CD4-positive, alpha-beta T cell (primary cell): ENCODE measurements at regions not wholly inside any gene's neighbourhood (a gene's known extent, or its start where the extent isn't known, plus 50 kb on each side); places are given as distances from the start of the nearest gene placed in this dataset.

Experiments
- ATAC-seq: fragments of 200-7000 bp; cut with Tn5 transposase; one replicate; pipeline ENCODE4 v1.10.0; 2022; ENCODE audit warnings: mild to moderate bottlenecking; ENCODE audit not compliant: poor library complexity
- CTCF ChIA-PET: fragments of 350-600 bp; sonication (Branson Sonifier 250); formaldehyde crosslinking; loops from one replicate; lab custom pipeline; 2021; ENCODE audit warnings: antibody characterized with exemption, inconsistent platforms; lab: Charles Lee
- POLR2A ChIA-PET: fragments of 350-600 bp; sonication (Branson Sonifier 250); formaldehyde crosslinking; loops from one replicate; lab custom pipeline; 2021; ENCODE audit warnings: antibody characterized with exemption, inconsistent platforms; lab: Charles Lee
- DNase-seq, 14 experiments: peaks; one replicate each; pipeline ENCODE4 v3.0.0-alpha.2; 2013 to 2020; ENCODE audit warnings: mixed read lengths in 2 of 14
- H3K27ac ChIP-seq, 2 donors: one replicate each; pipeline versions ENCODE4 v1.5.1 to v1.7.0; 2013; ENCODE audit warnings: low read length in 2 of 2, low read depth in 1 of 2, mild to moderate bottlenecking in 1 of 2
- H3K27me3 ChIP-seq, 2 experiments: 1 replicate in 1 of 2; 2 replicates in 1 of 2; pipeline versions ENCODE4 v1.6.1 to v1.7.0; 2013; ENCODE audit warnings: low read length in 2 of 2, control low read depth in 1 of 2, mild to moderate bottlenecking in 1 of 2, moderate library complexity in 1 of 2; ENCODE audit not compliant: insufficient read depth in 2 of 2, control insufficient read depth in 1 of 2
- H3K36me3 ChIP-seq: one replicate; pipeline ENCODE4 v1.6.1; 2013; ENCODE audit warnings: low read length, control low read depth; ENCODE audit not compliant: insufficient read depth
- H3K4me1 ChIP-seq: one replicate; pipeline ENCODE4 v1.6.1; 2013; ENCODE audit warnings: low read length, control low read depth; ENCODE audit not compliant: insufficient read depth
- H3K4me3 ChIP-seq: one replicate; pipeline ENCODE4 v1.5.1; 2013; ENCODE audit warnings: mild to moderate bottlenecking, low read length, moderate library complexity
- H3K9me3 ChIP-seq, 2 experiments: 1 replicate in 1 of 2; 2 replicates in 1 of 2; pipeline versions ENCODE4 v1.6.1 to v1.7.0; 2013; ENCODE audit warnings: low read length in 2 of 2, mild to moderate bottlenecking in 2 of 2, control low read depth in 1 of 2, moderate library complexity in 1 of 2; ENCODE audit not compliant: control insufficient read depth in 1 of 2, insufficient read depth in 1 of 2
- H3K27ac Mint-ChIP-seq: one replicate; pipeline ENCODE4 v1.8.0; 2020; ENCODE audit warnings: mixed read lengths
- H3K27me3 Mint-ChIP-seq: one replicate; pipeline ENCODE4 v1.8.0; 2021; ENCODE audit warnings: mixed read lengths
- H3K36me3 Mint-ChIP-seq: one replicate; pipeline ENCODE4 v1.8.0; 2021; ENCODE audit warnings: low read depth, mixed read lengths
- H3K4me1 Mint-ChIP-seq: one replicate; pipeline ENCODE4 v1.8.0; 2021; ENCODE audit warnings: low read depth, mixed read lengths
- H3K4me3 Mint-ChIP-seq: one replicate; pipeline ENCODE4 v1.8.0; 2020; ENCODE audit warnings: mild to moderate bottlenecking, mixed read lengths
- H3K9me3 Mint-ChIP-seq: one replicate; pipeline ENCODE4 v1.8.0; 2020; ENCODE audit warnings: mixed read lengths
- CTCF ChIP-seq: fragments of 200-600 bp; IDR thresholded peaks from one replicate; pipeline ENCODE4 v1.8.0; 2022; ENCODE audit warnings: antibody characterized with exemption, mild to moderate bottlenecking
- intact Hi-C, 2 experiments: fragments of 100-400 bp; cut with DNase I in 1 of 2; cut with micrococcal nuclease in 1 of 2; formaldehyde crosslinking; loops; one replicate each; pipeline versions ENCODE4 v1.15.1 to v1.9.0; 2023 to 2025; cut with DNase I, micrococcal nuclease

- Mint-ChIP-seq H3K9me3 (no peaks in the 10 kb centered on the region), H3K36me3 (no peaks in the 10 kb centered on the region), H3K27ac (no peak overlapping the region), H3K4me3 (no peak overlapping the region), H3K4me1 (no peaks in the 10 kb centered on the region), H3K27me3 (peaks cover 22% of the 10 kb centered on the region)
- Histone ChIP-seq H3K9me3 (peaks cover 6 to 14% of the 10 kb centered on the region in 2 experiments), H3K4me3 (no peak overlapping the region), H3K27ac (no peak overlapping the region), H3K36me3 (no peaks in the 10 kb centered on the region), H3K4me1 (no peaks in the 10 kb centered on the region), H3K27me3 (peaks cover 0 to 11% of the 10 kb centered on the region in 2 experiments)
- ATAC-seq (no peak), DNase-seq (no peak)
- no peak for TF ChIP-seq CTCF
- ChIA-PET CTCF (no interaction called here), POLR2A (no interaction called here)
- intact Hi-C loops, result no loop called here
Measured at GRCh38 chr5:173509060-173509459, 107.4 kb downstream of the BOD1 start.

GRCh38 chr5:173507171-173507570, 109.3 kb downstream of the BOD1 start:
- DNase-seq (no peak), ATAC-seq (no peak)
- Mint-ChIP-seq H3K27me3 (peaks cover 6% of the 10 kb centered on the region), H3K4me3 (no peak overlapping the region), H3K36me3 (no peaks in the 10 kb centered on the region), H3K9me3 (no peaks in the 10 kb centered on the region), H3K4me1 (no peaks in the 10 kb centered on the region), H3K27ac (no peak overlapping the region)
- H3K27ac ChIP-seq, result no peak overlapping the region
- no peaks in the 10 kb centered on the region for H3K4me1 ChIP-seq
- intact Hi-C loops, result no loop called here
- H3K36me3 ChIP-seq, result no peaks in the 10 kb centered on the region
- no peak for TF ChIP-seq CTCF
- H3K4me3 ChIP-seq, result no peak overlapping the region
- H3K9me3 ChIP-seq, result peaks cover 6 to 14% of the 10 kb centered on the region in 2 experiments
- CTCF ChIA-PET, result no interaction called here
- POLR2A ChIA-PET, result no interaction called here
- H3K27me3 ChIP-seq, result peaks cover 0 to 7% of the 10 kb centered on the region in 2 experiments

- H3K27ac ChIP-seq, result no peak overlapping the region
- no peaks in the 10 kb centered on the region for H3K36me3 Mint-ChIP-seq
- H3K27ac Mint-ChIP-seq, result no peak overlapping the region
- CTCF ChIA-PET, result no interaction called here
- no peaks in the 10 kb centered on the region for H3K27me3 Mint-ChIP-seq
- H3K4me1 ChIP-seq, result no peaks in the 10 kb centered on the region
- intact Hi-C loops, result no loop called here
- H3K4me1 Mint-ChIP-seq, result no peaks in the 10 kb centered on the region
- peaks cover 0 to 4% of the 10 kb centered on the region in 2 experiments for H3K27me3 ChIP-seq
- H3K4me3 ChIP-seq, result no peak overlapping the region
- no peaks in the 10 kb centered on the region for H3K9me3 Mint-ChIP-seq
- no peak for ATAC-seq
- POLR2A ChIA-PET, result no interaction called here
- H3K36me3 ChIP-seq, result no peaks in the 10 kb centered on the region
- no peak for DNase-seq
- H3K9me3 ChIP-seq, result peaks cover 6 to 14% of the 10 kb centered on the region in 2 experiments
- no peak for TF ChIP-seq CTCF
- H3K4me3 Mint-ChIP-seq, result no peak overlapping the region
Measured at GRCh38 chr5:173505634-173506033, 110.8 kb downstream of the BOD1 start.
